Loucy (cell line): ENCODE measurements at regions not wholly inside any gene's neighbourhood (a gene's known extent, or its start where the extent isn't known, plus 50 kb on each side); places are given as distances from the start of the nearest gene placed in this dataset.

Experiments
- CTCF ChIP-seq: fragments of 200-600 bp; sonication (generic); conservative IDR thresholded peaks from 2 replicates; pipeline ENCODE4 v1.5.1; 2014; ENCODE audit warnings: mild to moderate bottlenecking, antibody characterized with exemption, low read length
- EZH2phosphoT487 ChIP-seq: fragments of 200-600 bp; IDR thresholded peaks from 2 replicates; pipeline ENCODE4 v1.6.1; 2018; ENCODE audit warnings: antibody characterized with exemption, mild to moderate bottlenecking, moderate library complexity, borderline replicate concordance

GRCh38 chr1:234836776-234837357 is 226.9 kb upstream of the IRF2BP2 start:
- TF ChIP-seq CTCF (no peak), EZH2phosphoT487 (no peak)
